Karpas-422 (cell line): ENCODE measurements at regions not wholly inside any gene's neighbourhood (a gene's known extent, or its start where the extent isn't known, plus 50 kb on each side); places are given as distances from the start of the nearest gene placed in this dataset.
"Not testable (repeated sequence)": the region's sequence is repeated elsewhere in the genome, so short reads cannot be mapped to it uniquely, and the experiment has no call there.

Experiments
- DNase-seq: peaks from one replicate; pipeline ENCODE4 v3.0.0-alpha.2; 2015
- H2AFZ ChIP-seq: fragments of 200-600 bp; sonication (generic); 2 replicates; pipeline ENCODE4 v1.6.1; 2014; ENCODE audit warnings: antibody characterized with exemption, low read length, mixed read lengths
- H3K27ac ChIP-seq: fragments of 200-600 bp; sonication (generic); 2 replicates; pipeline ENCODE4 v1.5.1; 2014; ENCODE audit warnings: mild to moderate bottlenecking, low read length, moderate library complexity
- H3K27me3 ChIP-seq: fragments of 200-600 bp; sonication (generic); 2 replicates; pipeline ENCODE4 v1.6.1; 2014; ENCODE audit warnings: low read length, mixed read lengths
- H3K36me3 ChIP-seq: fragments of 200-600 bp; sonication (generic); 2 replicates; pipeline ENCODE4 v1.6.1; 2014; ENCODE audit warnings: low read length, mixed read lengths; ENCODE audit not compliant: insufficient read depth
- H3K4me1 ChIP-seq: fragments of 200-600 bp; sonication (generic); 2 replicates; pipeline ENCODE4 v1.6.1; 2014; ENCODE audit warnings: mild to moderate bottlenecking, low read length, mixed read lengths
- H3K4me2 ChIP-seq: fragments of 200-600 bp; sonication (generic); 2 replicates; pipeline ENCODE4 v1.6.1; 2014; ENCODE audit warnings: low read length, low read depth, mild to moderate bottlenecking; ENCODE audit not compliant: poor library complexity, severe bottlenecking
- H3K4me3 ChIP-seq: fragments of 200-600 bp; sonication (generic); 2 replicates; pipeline ENCODE4 v1.5.1; 2014; ENCODE audit warnings: mild to moderate bottlenecking, antibody characterized with exemption, low read length, mixed read lengths
- H3K79me2 ChIP-seq: fragments of 200-600 bp; sonication (generic); 2 replicates; pipeline ENCODE4 v1.6.1; 2014; ENCODE audit warnings: mild to moderate bottlenecking, low read length, mixed read lengths
- H3K9ac ChIP-seq: fragments of 200-600 bp; sonication (generic); 2 replicates; pipeline ENCODE4 v1.6.0; 2014; ENCODE audit warnings: low read length
- H3K9me2 ChIP-seq: fragments of 200-600 bp; sonication (generic), shearing (Covaris generic); replicated peaks from 2 replicates; pipeline ENCODE4 v1.6.0; 2014; ENCODE audit warnings: mild to moderate bottlenecking, low read length, moderate library complexity; ENCODE audit not compliant: insufficient read depth
- H3K9me3 ChIP-seq: fragments of 300-700, 200-600 bp; sonication (generic); 2 replicates; pipeline ENCODE4 v1.6.1; 2014; ENCODE audit warnings: low read length, mixed read lengths
- H4K20me1 ChIP-seq: fragments of 200-600 bp; sonication (generic); 2 replicates; pipeline ENCODE4 v1.6.1; 2014; ENCODE audit warnings: mild to moderate bottlenecking, antibody characterized with exemption, low read length, low read depth; ENCODE audit not compliant: insufficient read depth

DNA sequence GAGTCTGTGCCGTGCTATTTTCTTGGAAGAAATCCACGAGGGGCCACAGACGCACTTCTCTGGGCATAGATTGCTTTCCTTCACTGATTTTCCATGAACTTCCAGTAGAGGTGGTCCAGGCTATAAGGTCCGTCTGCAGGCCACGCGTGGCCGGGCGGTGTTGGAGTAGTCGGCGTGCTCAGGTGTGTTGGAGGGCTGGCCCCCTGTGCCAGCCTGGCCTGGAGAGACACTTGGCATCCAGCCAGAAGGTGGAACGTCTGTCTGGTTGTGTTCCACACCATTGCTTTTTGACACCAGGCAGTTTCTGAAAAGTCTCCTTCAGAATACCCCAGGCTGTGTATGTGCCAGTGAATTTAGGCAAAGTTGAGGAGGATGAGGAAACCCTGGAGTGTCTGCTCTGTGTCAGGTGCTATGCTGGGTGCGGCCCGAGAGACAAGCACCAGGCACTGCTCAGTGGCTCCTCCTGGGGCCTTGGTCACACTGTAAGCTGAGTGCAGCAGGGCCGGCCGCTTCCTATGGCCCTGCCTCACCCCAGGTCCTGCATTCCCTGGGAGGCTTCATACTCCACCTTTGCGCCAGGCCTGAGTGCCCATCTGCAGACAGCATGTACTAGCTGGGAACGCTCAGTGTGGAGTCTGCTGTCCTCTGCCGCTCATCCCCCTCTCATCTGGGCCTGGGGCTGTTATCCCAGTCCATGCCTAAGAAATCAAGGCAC, 52.1 kb upstream of the TAMM41 start:
- no peaks in the 10 kb centered on the region for H3K9me3 ChIP-seq
- no peak overlapping the region for H3K4me3 ChIP-seq
- H3K4me1 ChIP-seq: no peaks in the 10 kb centered on the region
- H4K20me1 ChIP-seq: no peaks in the 10 kb centered on the region
- H3K4me2 ChIP-seq: no peak overlapping the region
- no peaks in the 10 kb centered on the region for H3K36me3 ChIP-seq
- H3K27me3 ChIP-seq: no peaks in the 10 kb centered on the region
- no peak overlapping the region for H3K9ac ChIP-seq
- H2AFZ ChIP-seq: no peak overlapping the region
- no peak for DNase-seq
- H3K9me2 ChIP-seq: no peaks in the 10 kb centered on the region
- H3K79me2 ChIP-seq: no peaks in the 10 kb centered on the region
- H3K27ac ChIP-seq: no peak overlapping the region

- H3K79me2 ChIP-seq, H3K36me3 ChIP-seq, H4K20me1 ChIP-seq, H3K9me3 ChIP-seq, H3K27me3 ChIP-seq, H3K4me1 ChIP-seq, H3K27ac ChIP-seq, H3K9me2 ChIP-seq, H2AFZ ChIP-seq, H3K4me3 ChIP-seq, H3K9ac ChIP-seq, H3K4me2 ChIP-seq, DNase-seq: not testable (repeated sequence)
Measured at GRCh38 chr3:11899389-11899788, 52.7 kb upstream of the TAMM41 start.

DNA sequence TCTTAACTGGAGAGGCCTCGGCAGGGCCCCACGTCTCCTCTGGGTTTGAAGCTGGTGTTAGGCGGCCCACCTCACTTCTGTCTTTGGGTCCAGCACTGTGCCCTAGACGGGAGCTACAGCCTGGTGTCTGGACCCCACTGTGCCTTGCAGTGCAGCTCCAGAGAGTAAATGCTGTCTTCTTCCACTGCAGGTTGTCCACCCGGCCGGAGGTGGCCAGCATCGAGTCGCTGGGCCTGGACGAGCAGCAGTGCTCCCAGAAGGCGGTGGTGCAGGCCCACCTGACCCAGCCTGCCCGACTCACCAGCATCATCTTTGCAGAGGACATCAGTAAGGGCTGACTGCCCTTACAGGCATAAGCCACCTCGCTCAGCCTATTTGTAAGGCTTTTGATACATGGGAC, 53.1 kb upstream of the TAMM41 start:
- no peak overlapping the region for H3K9ac ChIP-seq
- H3K4me3 ChIP-seq: no peak overlapping the region
- no peaks in the 10 kb centered on the region for H3K36me3 ChIP-seq
- no peaks in the 10 kb centered on the region for H3K4me1 ChIP-seq
- H3K4me2 ChIP-seq: no peak overlapping the region
- no peaks in the 10 kb centered on the region for H3K27me3 ChIP-seq
- no peak overlapping the region for H3K27ac ChIP-seq
- no peaks in the 10 kb centered on the region for H3K9me3 ChIP-seq
- no peak for DNase-seq
- no peaks in the 10 kb centered on the region for H3K9me2 ChIP-seq
- no peak overlapping the region for H2AFZ ChIP-seq
- H3K79me2 ChIP-seq: no peaks in the 10 kb centered on the region
- no peaks in the 10 kb centered on the region for H4K20me1 ChIP-seq

DNA sequence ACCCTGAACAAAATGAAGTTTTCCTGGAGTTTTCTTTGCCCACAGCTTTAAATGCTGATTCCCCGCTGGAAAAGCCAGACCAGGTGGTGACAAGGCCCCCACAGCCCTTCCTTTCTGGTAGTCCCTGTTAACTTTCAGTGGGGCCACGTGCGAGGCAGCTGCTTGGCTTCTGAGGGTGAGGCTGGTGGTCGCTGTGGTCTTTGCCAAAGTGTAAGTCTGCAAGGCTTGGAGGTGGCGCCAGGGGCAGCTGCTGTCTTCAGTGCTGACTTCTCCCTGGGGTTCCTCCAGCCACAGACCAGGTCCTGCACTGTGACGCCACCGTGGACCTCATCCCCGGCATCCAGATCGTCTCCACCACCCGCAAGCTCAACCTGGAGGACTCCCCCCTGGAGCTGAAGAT, 54.1 kb upstream of the TAMM41 start:
- Histone ChIP-seq H3K79me2 (no peaks in the 10 kb centered on the region), H3K4me3 (no peak overlapping the region), H3K4me2 (no peak overlapping the region), H3K9me3 (no peaks in the 10 kb centered on the region), H3K9me2 (no peaks in the 10 kb centered on the region), H3K9ac (no peak overlapping the region), H3K27ac (no peak overlapping the region), H3K4me1 (no peaks in the 10 kb centered on the region), H4K20me1 (no peaks in the 10 kb centered on the region), H2AFZ (no peak overlapping the region), H3K27me3 (no peaks in the 10 kb centered on the region), H3K36me3 (no peaks in the 10 kb centered on the region)
- no peak for DNase-seq

DNA sequence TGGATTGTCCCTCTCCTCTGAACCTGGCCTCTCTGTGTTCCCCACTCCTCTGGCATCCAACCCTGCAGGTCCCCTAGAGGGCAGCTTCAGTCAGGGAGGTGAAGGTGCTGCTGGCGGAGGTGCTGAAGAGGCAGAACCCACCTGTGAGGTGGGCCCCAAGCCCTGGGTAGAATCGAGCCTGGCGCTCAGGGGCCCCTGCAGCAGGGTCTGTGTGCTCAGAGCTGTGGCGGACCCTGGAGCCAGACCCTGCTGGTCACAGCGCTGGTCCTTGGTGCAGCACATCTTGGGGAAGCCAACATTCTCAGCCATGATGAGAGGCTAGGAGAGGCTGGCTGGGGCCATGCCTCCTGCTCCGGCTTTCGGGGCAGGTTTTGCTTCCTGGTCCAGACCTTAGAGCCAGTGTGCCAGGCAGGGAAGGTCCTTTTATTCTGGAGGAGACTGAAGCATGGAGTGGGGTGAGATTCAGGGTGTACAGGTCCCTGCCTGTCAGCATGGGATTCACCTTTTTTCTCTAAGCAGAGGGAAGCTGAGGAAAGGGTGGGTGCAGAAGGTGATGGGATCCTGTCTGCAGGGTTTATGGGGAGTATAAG, 54.7 kb upstream of the TAMM41 start:
- Histone ChIP-seq H3K27ac (no peak overlapping the region), H3K9me3 (no peaks in the 10 kb centered on the region), H3K4me2 (no peak overlapping the region), H2AFZ (no peak overlapping the region), H3K27me3 (no peaks in the 10 kb centered on the region), H3K9me2 (no peaks in the 10 kb centered on the region), H4K20me1 (no peaks in the 10 kb centered on the region), H3K79me2 (no peaks in the 10 kb centered on the region), H3K4me1 (no peaks in the 10 kb centered on the region), H3K4me3 (no peak overlapping the region), H3K36me3 (no peaks in the 10 kb centered on the region), H3K9ac (no peak overlapping the region)
- DNase-seq: no peak

GRCh38 chr3:11903047-11903446, 56.4 kb upstream of the TAMM41 start:
- Histone ChIP-seq H3K4me1 (no peaks in the 10 kb centered on the region), H2AFZ (no peak overlapping the region), H3K9me3 (no peaks in the 10 kb centered on the region), H4K20me1 (no peaks in the 10 kb centered on the region), H3K36me3 (no peaks in the 10 kb centered on the region), H3K27ac (no peak overlapping the region), H3K9me2 (no peaks in the 10 kb centered on the region), H3K27me3 (no peaks in the 10 kb centered on the region), H3K79me2 (no peaks in the 10 kb centered on the region), H3K4me2 (no peak overlapping the region), H3K4me3 (no peak overlapping the region), H3K9ac (no peak overlapping the region)
- DNase-seq: no peak

GRCh38 chr3:11903447-11903846, 56.8 kb upstream of the TAMM41 start:
- no peak overlapping the region for H3K9ac ChIP-seq
- H3K4me2 ChIP-seq: no peak overlapping the region
- no peaks in the 10 kb centered on the region for H3K27me3 ChIP-seq
- no peak for DNase-seq
- H3K36me3 ChIP-seq: no peaks in the 10 kb centered on the region
- H2AFZ ChIP-seq: no peak overlapping the region
- H3K4me1 ChIP-seq: no peaks in the 10 kb centered on the region
- no peaks in the 10 kb centered on the region for H4K20me1 ChIP-seq
- no peaks in the 10 kb centered on the region for H3K79me2 ChIP-seq
- H3K9me3 ChIP-seq: no peaks in the 10 kb centered on the region
- no peaks in the 10 kb centered on the region for H3K9me2 ChIP-seq
- no peak overlapping the region for H3K27ac ChIP-seq
- H3K4me3 ChIP-seq: no peak overlapping the region

DNA sequence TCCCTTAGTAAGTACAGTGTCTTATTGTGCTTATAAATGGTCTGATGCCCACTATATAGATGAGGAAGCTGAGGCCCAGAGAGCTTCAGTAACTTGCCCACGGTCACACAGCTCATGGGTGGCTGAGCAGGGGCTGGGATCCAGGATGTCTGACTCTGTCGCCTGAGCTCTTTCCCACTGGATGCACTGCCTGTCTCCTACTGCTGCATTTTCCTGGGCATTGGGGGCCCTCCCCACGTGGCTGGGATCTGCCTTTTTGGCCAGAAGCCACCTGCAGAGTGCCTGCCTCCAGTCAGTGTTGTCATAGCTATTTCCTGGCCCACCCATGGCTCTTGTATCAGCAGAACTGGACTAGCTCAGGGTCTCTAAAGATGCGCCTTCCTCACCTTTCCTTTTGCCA, 57.5 kb upstream of the TAMM41 start:
- Histone ChIP-seq H3K27ac (no peak overlapping the region), H3K4me1 (no peaks in the 10 kb centered on the region), H3K9me3 (no peaks in the 10 kb centered on the region), H3K79me2 (no peaks in the 10 kb centered on the region), H3K27me3 (no peaks in the 10 kb centered on the region), H3K9me2 (no peaks in the 10 kb centered on the region), H4K20me1 (no peaks in the 10 kb centered on the region), H3K9ac (no peak overlapping the region), H3K4me3 (no peak overlapping the region), H3K36me3 (no peaks in the 10 kb centered on the region), H3K4me2 (no peak overlapping the region), H2AFZ (no peak overlapping the region)
- DNase-seq: no peak
